ENCODE measurements at regions not wholly inside any gene's neighbourhood (a gene's known extent, or its start where the extent isn't known, plus 50 kb on each side); places are given as distances from the start of the nearest gene placed in this dataset.
"Not testable (repeated sequence)": the region's sequence is repeated elsewhere in the genome, so short reads cannot be mapped to it uniquely, and the experiment has no call there.

DNA sequence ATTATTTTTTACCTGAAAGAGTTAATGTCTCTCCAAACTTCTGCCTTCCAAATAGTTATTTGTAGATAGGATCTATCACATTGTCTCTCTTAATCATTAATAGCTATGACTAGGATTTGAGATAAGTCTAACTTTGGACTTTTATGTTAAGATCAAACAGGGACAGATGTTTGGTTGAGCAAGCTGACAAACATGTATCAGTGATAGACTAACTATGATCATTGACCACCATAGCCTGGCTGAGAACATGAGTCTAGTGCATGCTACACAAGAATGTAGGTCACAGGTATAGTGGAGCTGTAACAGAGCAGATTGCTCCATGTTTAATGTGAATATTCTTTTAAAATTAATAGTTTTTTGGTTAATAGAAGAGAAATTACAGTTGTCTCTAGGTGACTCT, 52.0 kb downstream of the SYT15B start:
- DNase-seq (ENCODE audit: low read depth in 4 of 4, low spot score in 1 of 4), result not testable (repeated sequence)

GRCh38 chr10:47710443-47710842, 52.9 kb downstream of the SYT15B start:
- not testable (repeated sequence) for DNase-seq (ENCODE audit: low read depth in 4 of 4, low spot score in 1 of 4)

GRCh38 chr10:47705698-47706414, 57.5 kb downstream of the SYT15B start:
- DNase-seq (ENCODE audit: low read depth in 4 of 4, low spot score in 1 of 4), result peak; percentile 28 to 53 (median 49)

DNA sequence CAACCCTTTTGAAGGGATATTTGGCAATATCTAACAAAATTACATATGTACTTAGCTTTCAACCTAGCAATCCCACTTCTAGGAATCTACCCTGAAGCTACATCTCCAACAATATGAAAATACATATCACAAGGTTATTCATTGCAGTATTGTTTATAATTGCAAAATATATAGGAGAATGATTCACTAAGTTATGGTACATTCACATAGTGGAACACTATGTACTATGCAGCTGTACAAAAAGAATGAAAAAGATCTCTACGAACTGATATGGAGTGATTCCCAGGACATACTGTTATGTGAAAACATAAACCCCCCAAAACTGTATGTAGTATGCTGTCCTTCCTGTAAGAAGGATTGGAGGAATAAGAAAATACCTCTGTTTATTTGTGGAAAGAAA, 62.1 kb downstream of the SYT15B start:
- DNase-seq (ENCODE audit: low read depth in 4 of 4, low spot score in 1 of 4), result not testable (repeated sequence)

DNA sequence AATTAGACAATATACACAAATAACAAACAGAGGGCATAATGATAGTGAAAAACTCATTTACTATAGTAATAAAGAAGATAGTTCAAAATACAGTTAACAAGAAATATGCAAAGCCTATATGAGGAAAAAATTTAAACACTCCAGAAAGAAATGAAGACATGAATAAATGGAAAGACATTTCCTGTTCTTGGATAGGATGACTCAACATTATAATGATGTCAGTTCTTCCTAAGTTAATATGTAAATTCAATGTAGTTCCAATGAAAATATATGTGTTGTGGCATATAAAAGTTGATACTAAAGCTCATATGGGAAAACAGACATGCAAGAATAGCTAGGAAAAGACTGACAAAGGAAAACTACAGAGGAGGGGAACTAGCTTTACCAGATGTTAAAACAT, 63.5 kb downstream of the SYT15B start:
- DNase-seq (ENCODE audit: low read depth in 4 of 4, low spot score in 1 of 4), result not testable (repeated sequence)

DNA sequence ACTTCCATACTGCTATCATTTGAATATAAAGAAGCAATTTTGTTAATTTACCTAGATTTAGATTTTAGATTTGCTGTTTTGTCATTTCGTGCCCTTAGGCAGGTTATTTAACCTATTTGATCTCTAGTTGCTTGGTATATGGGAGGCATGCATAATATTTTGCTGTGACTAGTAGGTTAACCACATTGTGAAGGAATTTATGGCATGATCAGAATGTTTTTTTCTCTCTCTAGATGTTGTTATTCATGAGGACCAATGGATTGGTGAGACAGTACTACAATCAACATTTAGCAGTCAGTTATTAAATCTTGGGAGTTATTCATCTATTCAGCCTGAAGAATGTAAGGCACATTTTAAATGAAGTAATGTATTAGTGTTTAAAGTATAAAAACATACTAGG, 67.2 kb downstream of the SYT15B start:
- not testable (repeated sequence) for DNase-seq (ENCODE audit: low read depth in 4 of 4, low spot score in 1 of 4)

GRCh38 chr10:47695149-47695548, 68.2 kb downstream of the SYT15B start:
- DNase-seq (ENCODE audit: low read depth in 4 of 4, low spot score in 1 of 4), result not testable (repeated sequence)

DNA sequence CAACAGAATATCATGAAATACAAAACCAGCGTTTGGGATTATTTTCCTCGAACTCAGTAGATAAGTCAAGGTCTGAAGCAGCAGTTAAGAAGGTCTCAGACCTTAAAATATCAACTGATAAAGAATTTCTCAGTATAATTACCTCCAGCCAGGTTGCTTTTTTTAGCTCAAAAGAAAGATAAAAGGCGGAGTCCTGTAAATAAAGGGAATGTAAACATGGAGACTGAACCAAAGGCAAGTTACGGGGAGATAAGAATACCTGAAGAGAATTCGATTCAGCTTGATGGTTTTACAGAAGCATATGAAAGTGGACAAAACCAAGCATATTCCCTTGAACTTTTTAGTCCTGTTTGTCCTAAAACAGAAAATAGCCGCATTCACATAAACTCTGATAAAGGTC, 73.1 kb downstream of the SYT15B start:
- not testable (repeated sequence) for DNase-seq (ENCODE audit: low read depth in 4 of 4, low spot score in 1 of 4)

- not testable (repeated sequence) for DNase-seq (ENCODE audit: low read depth in 4 of 4, low spot score in 1 of 4)
Measured at GRCh38 chr10:47683826-47684475, 79.4 kb downstream of the SYT15B start.

- DNase-seq (ENCODE audit: low read depth in 4 of 4, low spot score in 1 of 4), result not testable (repeated sequence)
Measured at GRCh38 chr10:47681638-47681990, 81.8 kb downstream of the SYT15B start.

DNA sequence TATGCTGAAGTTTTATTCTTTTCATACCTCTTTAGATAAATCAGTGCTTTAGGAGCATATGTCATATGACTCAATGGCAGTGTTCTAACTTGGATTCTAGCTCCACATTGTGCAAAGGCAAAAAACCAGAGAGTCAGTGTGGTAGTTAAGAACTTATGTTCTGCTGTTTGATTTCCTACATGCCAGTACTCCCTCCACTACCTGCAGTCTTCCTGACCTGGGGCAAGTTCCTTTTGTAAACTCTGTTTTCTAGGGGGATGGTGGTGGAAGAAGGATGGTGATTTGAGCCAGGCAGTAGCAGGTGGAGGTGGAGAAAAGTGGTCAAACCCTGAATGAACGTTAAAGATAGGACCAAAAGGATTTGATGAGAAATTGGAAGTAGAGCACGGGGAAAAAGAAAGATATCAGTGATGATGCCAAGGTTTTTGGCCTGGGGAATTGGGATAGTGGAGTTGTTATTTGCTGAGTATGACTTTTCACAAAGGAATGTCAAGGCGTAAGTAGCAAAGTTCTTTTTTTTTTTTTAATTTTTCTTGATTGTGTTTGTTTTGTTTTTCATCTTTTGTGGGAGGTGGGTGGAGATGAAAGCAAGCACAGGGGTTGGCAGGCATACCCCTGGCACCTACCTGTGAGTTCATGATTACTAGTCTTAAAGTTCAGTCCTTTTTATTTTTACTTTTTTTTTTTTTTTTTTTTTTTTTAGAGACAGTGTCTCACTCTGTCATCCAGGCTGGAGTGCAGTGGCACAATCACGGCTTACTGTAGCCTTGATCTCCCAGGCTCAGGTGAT, 82.3 kb downstream of the SYT15B start:
- DNase-seq (ENCODE audit: low read depth in 4 of 4, low spot score in 1 of 4), result not testable (repeated sequence)

DNA sequence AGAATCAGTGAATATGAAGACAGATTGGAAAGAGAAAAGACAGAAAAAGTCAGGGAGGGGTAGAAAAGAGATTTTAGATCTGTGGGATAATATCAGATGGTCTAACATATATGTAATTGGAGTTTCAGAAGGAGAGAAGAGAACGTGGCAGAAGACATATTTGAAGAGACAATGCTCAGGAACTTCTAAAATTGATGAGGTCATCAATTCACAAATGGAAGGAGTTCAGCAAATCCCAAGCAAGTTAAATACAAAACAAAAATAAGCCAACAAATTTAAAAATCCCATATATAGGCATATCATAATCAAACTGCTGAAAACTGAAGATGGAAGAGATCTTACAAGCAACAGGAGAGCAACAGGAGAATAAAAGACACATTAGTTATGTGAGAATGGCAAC, 87.3 kb downstream of the SYT15B start:
- not testable (repeated sequence) for DNase-seq (ENCODE audit: low read depth in 4 of 4, low spot score in 1 of 4)

- DNase-seq (ENCODE audit: low read depth in 4 of 4, low spot score in 1 of 4), result not testable (repeated sequence)
Measured at GRCh38 chr10:47675577-47675976, 87.8 kb downstream of the SYT15B start.

DNA sequence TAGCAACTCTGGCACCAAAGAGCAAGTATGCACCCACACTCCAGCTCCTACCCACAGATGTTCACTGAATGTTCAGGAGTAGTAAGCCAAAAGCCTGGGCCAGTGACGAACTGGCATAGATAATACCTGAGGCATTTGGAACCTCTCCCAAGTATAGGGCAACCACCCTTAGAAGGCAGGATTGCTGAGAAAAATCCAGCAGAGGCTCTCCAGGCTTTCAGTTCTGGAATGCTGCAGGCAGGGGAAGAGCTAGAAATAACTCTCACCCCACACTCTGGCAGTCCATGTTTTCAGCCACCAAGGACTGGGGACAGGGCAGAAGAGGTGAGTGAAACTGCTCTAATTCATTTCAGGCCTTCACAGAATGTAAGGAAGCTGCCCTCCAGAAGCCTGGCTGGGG, 90.3 kb downstream of the SYT15B start:
- DNase-seq (ENCODE audit: low read depth in 4 of 4, low spot score in 1 of 4), result not testable (repeated sequence)

DNA sequence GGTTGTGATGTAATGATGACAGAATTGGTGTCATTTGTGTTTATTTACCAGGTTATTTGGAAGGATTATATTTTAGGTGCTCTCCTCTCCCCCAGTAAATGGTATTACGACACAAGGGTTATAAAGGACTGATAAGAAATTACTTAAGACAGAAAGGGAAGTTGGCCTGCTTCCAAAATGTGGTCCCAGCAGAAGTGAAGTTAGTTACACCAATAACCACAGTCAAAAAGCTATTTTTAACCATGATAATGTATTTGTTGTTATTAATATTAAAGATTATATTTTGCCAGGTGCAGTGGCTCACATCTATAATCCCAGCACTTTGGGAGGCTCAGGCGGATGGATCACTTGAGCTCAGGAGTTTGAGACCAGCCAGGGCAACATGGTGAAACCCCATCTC, 92.5 kb downstream of the SYT15B start:
- DNase-seq (ENCODE audit: low read depth in 4 of 4, low spot score in 1 of 4), result not testable (repeated sequence)

DNA sequence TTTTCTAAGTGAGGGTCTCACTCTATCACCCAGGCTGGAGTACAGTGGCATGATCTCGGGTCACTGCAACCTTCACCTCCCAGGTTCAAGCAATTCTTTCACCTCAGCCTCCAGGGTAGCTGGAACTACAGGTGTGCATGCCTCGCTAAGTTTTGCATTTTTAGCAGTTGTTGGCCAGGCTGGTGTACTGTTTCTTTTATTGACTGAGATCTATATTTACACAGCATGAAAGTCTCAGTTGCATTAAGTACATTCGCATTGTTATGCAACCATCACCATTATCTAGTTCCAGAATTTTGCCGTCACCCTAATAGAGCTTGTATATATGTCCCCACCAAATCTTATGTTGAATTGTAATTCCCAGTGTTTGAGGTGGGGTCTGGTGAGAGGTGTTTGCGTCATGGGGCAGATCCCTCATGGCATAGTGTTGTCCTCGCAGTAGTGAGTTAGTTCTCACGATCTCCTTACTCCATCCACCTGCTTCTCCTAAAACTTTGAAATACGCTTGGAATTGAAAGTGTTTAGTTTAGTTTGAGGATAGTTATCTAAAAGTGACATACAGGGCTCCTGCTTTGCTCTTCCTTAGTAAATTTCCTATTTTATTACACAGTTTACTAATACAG, 101.3 kb downstream of the SYT15B start:
- DNase-seq (ENCODE audit: low read depth in 4 of 4, low spot score in 1 of 4), result not testable (repeated sequence)

- not testable (repeated sequence) for DNase-seq (ENCODE audit: low read depth in 4 of 4, low spot score in 1 of 4)
Measured at GRCh38 chr10:47656732-47657131, 106.7 kb downstream of the SYT15B start.

- DNase-seq (ENCODE audit: low read depth in 4 of 4, low spot score in 1 of 4), result not testable (repeated sequence)
Measured at GRCh38 chr10:47654161-47654560, 109.2 kb downstream of the SYT15B start.

DNA sequence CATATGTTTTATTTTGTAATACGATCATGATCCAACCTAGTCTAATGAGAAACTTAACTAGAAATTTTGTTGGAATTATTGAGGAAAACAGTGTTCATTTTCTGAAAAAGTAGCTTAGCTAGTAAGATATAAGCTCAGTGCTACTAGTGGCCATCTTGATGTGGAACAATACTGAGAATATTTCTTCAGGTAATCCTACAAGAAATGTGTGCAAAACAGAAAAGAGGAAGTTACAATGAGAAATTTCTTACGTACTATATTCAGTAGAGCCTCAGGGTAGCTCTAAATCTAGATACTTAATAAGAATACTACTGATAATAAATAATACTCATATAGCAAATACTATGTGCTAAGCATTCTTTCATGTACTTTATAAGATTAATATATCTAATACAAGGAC, 114.8 kb downstream of the SYT15B start:
- not testable (repeated sequence) for DNase-seq (ENCODE audit: low read depth in 4 of 4, low spot score in 1 of 4)

GRCh38 chr10:47647523-47648101, 115.8 kb downstream of the SYT15B start:
- not testable (repeated sequence) for DNase-seq (ENCODE audit: low read depth in 4 of 4, low spot score in 1 of 4)

- DNase-seq (ENCODE audit: low read depth in 4 of 4, low spot score in 1 of 4), result not testable (repeated sequence)
Measured at GRCh38 chr10:47646686-47647273, 116.6 kb downstream of the SYT15B start.
